ENCODE measurements at regions not wholly inside any gene's neighbourhood (a gene's known extent, or its start where the extent isn't known, plus 50 kb on each side); places are given as distances from the start of the nearest gene placed in this dataset.

GRCh38 chr7:52053525-52053924 lies 736.9 kb upstream of the COBL start:
- no peak for DNase-seq

- no peak for DNase-seq
Observed at GRCh38 chr7:52030722-52031121, 714.1 kb upstream of the COBL start.

- no peak for DNase-seq
Observed at GRCh38 chr7:52026140-52026539, 709.5 kb upstream of the COBL start.

DNA sequence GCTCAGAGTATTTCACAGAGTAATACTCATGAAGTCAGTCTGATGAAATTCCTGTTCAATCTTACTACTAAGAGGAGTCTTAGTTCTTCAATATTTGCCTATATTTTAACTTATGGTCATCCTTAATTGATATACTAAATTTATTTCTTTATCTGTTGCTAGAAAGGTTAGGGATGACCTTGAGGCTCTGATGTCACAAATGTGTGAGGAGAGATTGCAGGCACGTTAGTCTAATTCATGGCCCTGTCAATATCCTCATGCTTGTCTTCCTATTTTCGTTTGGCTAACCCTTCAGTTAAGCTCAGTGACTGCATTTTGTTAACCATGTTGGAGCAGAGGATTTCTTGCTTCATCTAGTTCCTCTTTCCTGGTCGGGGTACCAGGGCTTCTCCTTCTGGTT lies 704.7 kb upstream of the COBL start:
- no peak for DNase-seq

- no peak for DNase-seq
Observed at GRCh38 chr7:52018680-52019054, 702.1 kb upstream of the COBL start.

DNA sequence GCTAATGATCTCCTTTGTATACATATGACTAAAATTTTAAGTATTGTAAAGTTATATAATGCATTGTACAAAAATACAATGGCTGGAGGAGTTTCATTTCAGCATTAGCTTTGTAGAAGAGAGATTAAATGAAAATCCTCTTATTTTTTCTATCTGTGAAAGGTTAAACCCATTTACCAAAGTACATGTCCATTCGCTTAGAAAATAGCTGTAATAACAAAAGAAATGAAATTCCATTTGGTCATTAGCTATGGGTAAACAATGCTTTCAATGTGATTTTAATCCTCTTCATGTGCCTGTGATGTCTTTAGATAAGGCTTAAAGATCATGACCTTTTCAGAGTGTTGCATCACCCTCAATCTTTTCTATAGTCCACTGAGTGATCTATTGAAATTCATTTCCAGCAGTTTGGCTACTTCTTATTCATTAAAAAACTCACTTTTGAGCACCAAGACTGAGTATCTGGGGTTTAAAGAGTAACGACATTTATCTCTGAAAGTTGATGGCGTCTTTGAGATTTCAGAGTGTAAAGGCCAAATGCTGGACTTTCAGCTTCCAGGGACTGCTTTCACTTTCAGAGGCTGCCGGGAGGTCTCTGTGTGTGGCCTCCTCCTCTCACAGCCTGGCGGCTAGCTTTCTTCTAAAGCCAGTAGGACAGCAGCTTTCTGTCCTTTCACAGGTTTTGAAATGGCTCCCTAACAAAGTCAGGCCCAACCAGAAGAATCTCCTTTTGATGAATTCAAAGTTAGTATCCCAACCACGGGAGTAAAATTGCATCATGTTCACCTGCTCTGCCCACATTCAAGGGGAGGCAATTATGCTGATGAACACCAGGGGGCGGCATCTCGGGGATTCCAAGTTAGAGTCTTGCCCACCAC lies 701.4 kb upstream of the COBL start:
- no peak for DNase-seq

DNA sequence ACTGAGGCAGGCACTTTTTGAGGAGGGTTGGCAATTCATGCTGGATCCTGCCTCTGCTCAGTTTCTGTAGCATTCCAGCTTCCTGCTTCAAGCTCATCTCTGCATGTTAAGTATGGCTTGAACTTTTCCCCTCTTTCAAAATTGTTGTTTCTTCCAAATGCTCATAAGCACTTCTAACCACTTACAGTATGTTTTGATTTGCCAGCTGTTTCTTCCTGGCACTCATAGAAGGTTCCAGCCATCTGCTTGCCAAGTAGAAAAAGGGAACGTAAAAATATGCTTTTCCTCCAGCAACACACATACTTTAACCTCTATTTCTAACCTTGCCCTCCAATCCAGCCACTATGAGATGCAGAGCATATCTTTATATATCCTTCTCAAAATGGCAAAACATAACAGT lies 692.6 kb upstream of the COBL start:
- no peak for DNase-seq

- DNase-seq = no peak
Observed at GRCh38 chr7:52006674-52007073, 690.1 kb upstream of the COBL start.

DNA sequence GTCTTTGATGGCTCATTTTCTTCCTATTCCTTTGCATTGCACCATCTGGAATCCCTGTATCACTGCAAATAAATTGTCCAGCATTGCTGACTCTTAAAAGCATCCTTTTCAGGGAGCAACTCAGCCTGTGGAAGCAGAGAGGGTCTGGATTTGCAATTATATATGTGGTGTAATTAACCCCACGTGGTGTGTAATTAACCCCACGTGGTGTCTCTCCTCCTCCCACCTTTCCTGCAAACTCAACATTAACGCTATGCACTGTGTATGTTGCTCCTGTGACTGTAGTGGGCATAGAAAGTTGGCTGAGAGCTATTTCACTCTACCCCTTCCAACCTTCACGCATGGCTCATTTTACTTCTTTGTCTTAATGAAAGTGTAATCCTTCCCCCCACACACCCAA lies 689.0 kb upstream of the COBL start:
- DNase-seq = no peak

- no peak for DNase-seq
Observed at GRCh38 chr7:51995596-51996179, 679.1 kb upstream of the COBL start.

GRCh38 chr7:51982653-51983052 lies 666.0 kb upstream of the COBL start:
- DNase-seq = no peak

GRCh38 chr7:51980812-51981211 lies 664.2 kb upstream of the COBL start:
- no peak for DNase-seq

- no peak for DNase-seq
Observed at GRCh38 chr7:51980313-51980712, 663.7 kb upstream of the COBL start.

DNA sequence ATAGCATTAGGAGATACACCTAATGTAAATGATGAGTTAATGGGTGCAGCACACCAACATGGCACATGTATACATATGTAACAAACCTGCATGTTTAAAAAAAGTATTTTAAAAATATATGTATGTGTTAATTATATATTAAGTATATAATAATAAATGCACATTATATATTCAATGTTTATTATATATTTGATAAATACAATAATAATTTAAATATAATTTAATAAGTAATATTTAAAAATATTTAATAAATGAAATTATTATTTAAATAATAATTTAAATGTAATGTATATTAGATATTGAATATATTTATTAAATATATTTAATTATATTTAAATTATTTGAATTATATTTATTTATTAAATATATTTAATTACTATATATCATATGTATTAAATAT lies 661.3 kb upstream of the COBL start:
- no peak for DNase-seq

- no peak for DNase-seq
Observed at GRCh38 chr7:51973939-51974338, 657.3 kb upstream of the COBL start.

DNA sequence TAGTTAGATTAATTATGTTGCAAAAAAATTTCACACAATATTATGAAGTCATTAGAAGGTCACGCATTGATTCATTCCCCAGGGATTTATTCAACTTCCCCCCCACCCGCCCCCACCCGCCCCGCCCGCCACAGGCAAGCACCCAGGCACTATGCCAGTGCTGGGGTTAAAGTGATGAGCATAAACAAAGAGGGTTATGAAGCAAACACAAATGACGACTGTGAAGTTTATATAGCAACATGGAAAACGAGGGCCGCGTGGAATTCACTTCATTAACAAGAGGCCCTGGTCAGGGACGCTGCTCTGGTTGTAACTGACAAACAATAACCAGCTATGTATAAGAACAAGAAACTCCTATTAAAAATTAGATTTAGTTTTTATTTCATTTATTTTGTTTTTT lies 656.5 kb upstream of the COBL start:
- no peak for DNase-seq

DNA sequence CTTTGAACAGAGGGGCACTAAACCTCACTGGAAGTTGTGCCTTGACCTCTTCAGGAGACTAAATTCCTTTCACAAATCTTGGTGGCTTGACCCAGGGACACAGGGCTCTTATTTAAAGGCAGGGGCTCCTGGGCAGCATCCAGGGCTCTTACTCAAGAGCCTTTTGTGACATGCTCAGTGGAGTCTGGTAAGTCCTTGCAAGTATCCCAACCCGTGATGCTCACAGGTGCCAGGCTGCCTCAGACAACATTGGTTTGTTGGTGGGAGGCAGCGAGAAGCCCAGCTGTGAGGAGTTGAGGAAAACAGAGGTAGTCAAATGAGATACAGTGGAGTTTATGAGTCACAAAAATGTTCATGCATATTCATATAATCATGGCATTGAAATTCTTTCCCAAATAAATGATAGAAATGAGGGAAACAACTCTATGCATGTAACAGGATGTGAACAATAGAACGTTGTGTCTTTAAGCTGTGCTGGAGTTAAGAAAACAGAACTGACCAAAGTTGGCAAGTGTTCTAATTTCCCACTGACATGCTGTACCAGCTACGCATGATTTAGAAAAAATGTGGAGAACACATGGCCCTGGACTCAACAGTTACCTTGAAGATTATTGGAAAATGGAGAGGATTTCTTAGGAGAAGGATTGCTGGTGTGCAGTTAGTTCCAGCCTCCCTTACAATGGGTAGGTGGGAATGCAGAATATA lies 654.5 kb upstream of the COBL start:
- no peak for DNase-seq

DNA sequence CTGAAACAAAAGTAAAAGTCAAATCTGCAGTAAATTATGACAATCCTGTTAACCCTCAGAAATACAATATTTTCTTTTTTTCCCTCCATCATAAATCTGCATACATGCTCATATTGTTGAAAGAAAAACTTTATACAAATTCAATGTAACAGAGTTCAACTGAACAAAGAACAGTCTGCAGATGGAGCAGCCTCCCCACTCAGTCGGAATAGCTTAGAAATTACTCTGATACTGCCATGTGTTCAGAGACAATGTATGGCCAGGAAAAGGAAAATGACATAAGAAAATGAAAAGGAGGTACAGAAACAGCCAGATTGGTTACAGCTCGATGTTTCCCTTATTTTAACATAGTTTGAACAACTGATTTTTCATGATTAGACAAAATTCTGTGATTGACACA lies 651.9 kb upstream of the COBL start:
- DNase-seq = no peak

DNA sequence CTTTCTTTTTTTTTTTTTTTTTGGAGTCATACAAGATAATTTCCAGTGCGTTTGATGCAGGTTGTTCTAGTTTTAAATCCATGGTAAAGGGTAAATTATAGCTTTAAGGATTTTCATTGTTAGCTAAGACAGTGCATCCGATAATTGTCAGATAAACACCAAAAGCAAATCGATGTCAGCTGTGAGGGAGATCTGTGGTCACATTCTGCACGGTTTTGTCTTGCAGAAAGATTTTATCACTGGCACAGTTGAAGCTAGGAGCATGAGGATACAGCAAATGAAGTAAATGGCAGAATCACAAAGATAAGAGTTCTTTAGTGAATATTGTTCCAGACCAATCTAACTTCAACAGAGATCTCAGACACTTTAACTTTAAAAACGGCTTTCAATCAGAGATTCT lies 648.8 kb upstream of the COBL start:
- DNase-seq = no peak

- no peak for DNase-seq
Observed at GRCh38 chr7:51961804-51962203, 645.2 kb upstream of the COBL start.

GRCh38 chr7:51950813-51951212 lies 634.2 kb upstream of the COBL start:
- DNase-seq = no peak

DNA sequence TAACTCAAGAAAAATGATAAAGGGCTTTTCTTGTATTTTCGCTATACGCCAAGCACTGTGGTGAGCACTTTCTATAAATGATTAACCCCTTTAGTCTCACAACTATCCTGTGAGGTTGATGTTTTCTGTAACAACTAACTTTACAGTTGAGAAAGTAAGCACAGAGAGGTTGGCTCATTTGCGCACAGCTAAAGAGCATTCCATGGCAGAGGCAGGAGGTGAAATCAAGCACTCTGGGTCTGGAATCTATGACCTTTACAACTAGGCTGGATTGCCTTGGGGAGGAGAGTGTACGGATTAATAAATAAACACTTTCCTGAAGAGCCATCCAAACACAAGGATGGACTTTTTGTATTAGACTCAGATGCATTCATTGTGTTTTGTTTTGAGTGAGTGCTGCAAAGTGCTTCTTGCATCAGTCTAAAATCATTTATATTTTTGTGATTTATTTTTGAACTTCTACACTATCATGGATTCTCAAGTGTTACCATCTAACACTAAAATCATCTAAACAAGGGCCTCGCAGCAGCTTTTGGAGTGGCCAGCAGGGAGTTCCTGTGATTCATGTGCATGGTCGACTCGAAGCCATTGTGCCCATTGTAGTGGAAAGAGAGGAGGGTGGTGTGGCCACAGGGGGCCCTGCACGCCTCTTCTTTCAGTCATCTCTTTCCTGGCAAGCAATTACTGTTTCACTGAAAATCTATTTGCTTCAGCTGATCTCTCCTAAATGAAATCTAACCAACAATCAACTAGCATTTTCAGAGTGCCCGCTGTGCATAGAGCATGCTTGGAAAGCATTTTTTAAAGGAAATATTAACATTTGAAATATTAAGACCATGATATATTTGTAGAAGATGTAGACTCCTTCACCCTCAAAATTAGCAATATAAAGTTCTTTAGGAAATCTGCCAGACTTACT lies 633.4 kb upstream of the COBL start:
- DNase-seq = no peak
